ENCODE measurements at regions not wholly inside any gene's neighbourhood (a gene's known extent, or its start where the extent isn't known, plus 50 kb on each side); places are given as distances from the start of the nearest gene placed in this dataset.

DNA sequence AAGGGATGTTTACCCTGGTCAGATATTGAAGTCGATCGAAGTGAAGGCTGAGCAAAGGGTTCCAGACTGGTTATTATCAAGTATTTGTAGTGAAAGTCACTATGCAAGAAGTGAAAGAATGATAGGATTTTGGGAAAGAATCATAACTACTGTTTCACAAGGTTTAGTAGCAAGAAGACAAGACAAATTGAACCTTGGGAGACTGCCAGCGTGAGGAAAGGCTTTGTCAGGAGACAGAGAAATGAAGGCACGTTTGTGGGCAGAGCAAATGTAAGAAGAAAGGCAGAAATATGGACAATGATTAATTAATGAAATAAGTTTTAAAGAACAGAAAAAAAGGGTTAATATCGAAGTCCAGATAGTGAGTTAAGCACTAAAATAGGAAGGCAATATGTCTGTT lies 456.8 kb downstream of the TRIML1 start:
- Histone ChIP-seq H3K4me3 (no peak overlapping the region), H3K36me3 (no peaks in the 10 kb centered on the region), H3K4me1 (ENCODE audit: insufficient read depth) (no peaks in the 10 kb centered on the region), H3K9me3 (no peaks in the 10 kb centered on the region), H3K27me3 (no peaks in the 10 kb centered on the region), H3K27ac (no peak overlapping the region)
- TF ChIP-seq, protein P1, sequence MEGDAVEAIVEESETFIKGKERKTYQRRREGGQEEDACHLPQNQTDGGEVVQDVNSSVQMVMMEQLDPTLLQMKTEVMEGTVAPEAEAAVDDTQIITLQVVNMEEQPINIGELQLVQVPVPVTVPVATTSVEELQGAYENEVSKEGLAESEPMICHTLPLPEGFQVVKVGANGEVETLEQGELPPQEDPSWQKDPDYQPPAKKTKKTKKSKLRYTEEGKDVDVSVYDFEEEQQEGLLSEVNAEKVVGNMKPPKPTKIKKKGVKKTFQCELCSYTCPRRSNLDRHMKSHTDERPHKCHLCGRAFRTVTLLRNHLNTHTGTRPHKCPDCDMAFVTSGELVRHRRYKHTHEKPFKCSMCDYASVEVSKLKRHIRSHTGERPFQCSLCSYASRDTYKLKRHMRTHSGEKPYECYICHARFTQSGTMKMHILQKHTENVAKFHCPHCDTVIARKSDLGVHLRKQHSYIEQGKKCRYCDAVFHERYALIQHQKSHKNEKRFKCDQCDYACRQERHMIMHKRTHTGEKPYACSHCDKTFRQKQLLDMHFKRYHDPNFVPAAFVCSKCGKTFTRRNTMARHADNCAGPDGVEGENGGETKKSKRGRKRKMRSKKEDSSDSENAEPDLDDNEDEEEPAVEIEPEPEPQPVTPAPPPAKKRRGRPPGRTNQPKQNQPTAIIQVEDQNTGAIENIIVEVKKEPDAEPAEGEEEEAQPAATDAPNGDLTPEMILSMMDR (IDR thresholded peaks at IDR 0.05): no peak
- no peak for TF ChIP-seq POLR2A (IDR thresholded peaks at IDR 0.05)
- no peak for TF ChIP-seq EP300 (IDR thresholded peaks at IDR 0.05)
- intact Hi-C loops (cut with DNase I): loop anchor here in 1 of 4 donors (5.0 kb wide), 1 partner anchor 179 kb away; no protein-coding TSS in a partner anchor
- no peak for DNase-seq
- 31 to 49% (median 34%) methylated on average over 5 of the region's 5 CpGs for WGBS, 3 donors

DNA sequence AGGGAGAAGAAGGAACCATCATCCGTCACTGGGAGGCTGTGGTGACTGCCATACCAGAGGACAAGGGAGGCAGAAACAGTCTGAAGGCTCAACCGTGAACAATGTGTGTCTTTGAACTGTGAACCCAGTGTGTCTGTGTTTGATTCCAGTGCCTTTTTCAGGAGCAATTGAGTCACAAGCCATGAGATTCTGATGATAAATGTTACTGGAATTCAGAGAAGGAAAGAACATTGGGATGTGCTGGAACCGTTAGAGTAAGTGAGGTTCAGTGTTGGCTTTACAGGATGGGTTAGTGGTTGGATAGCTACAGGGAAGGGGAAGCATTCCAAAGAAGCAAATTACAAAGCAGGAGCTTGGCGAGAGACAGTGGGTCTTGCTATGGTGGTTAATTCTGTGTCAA lies 464.4 kb downstream of the TRIML1 start:
- no peaks in the 10 kb centered on the region for H3K36me3 ChIP-seq
- intact Hi-C loops (cut with DNase I): no loop called here
- H3K4me3 ChIP-seq: no peak overlapping the region
- no peaks in the 10 kb centered on the region for H3K4me1 ChIP-seq (ENCODE audit: insufficient read depth)
- no peak for DNase-seq
- 83 to 87% (median 85%) methylated on average over 4 of the region's 4 CpGs for WGBS, 3 donors
- TF ChIP-seq, protein P1 (IDR thresholded peaks at IDR 0.05): no peak
- TF ChIP-seq POLR2A (IDR thresholded peaks at IDR 0.05) (no peak), EP300 (IDR thresholded peaks at IDR 0.05) (no peak)
- no peaks in the 10 kb centered on the region for H3K9me3 ChIP-seq
- H3K27me3 ChIP-seq: no peaks in the 10 kb centered on the region
- no peak overlapping the region for H3K27ac ChIP-seq

DNA sequence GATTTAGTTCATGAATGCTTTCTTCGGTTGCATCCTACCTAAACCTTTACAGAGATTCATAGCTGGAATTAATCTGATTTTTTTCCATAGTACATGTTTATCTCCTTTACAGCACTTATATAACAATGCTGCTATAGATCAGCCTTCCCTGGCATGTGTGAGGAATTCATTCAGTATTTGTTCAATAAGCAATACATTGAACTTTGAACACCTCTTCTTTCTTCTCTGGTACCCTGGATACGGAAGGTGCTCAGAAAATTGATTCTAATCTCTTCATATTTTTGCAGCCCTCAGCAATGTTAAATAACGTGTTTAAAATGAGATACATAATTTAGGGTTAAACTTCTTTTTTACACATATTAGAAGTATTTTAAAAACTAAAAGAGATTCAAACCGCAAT lies 467.4 kb downstream of the TRIML1 start:
- Histone ChIP-seq H3K27me3 (no peaks in the 10 kb centered on the region), H3K9me3 (no peaks in the 10 kb centered on the region), H3K27ac (no peak overlapping the region), H3K36me3 (no peaks in the 10 kb centered on the region), H3K4me1 (ENCODE audit: insufficient read depth) (no peaks in the 10 kb centered on the region), H3K4me3 (no peak overlapping the region)
- TF ChIP-seq, protein P1 (IDR thresholded peaks at IDR 0.05): no peak
- no peak for TF ChIP-seq EP300 (IDR thresholded peaks at IDR 0.05)
- 73 to 86% (median 76%) methylated on average over 4 of the region's 4 CpGs for WGBS, 3 donors
- DNase-seq: no peak
- intact Hi-C loops (cut with DNase I): no loop called here

DNA sequence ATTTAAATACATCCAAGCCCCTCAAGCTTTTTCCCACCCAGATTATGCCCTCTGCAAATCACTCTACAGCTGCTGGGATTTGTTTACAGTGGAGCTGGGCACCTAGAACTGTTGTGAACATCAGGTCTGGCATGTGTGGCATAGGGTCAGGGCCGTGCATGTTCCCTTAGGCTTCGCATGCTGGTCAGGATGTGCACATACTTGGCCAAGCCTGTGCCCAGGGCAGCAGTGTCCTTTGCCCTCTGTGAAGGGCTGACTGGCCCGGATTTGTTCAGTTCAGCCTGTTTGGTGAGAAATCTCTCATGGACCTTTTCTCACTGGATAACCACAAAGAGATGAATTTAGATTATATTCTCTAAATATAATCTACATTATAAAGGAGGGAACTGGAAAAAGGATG lies 471.9 kb downstream of the TRIML1 start:
- no peak for DNase-seq
- WGBS, 3 donors: 76 to 83% (median 78%) methylated on average over 3 of the region's 3 CpGs
- intact Hi-C loops (cut with DNase I): no loop called here
- Histone ChIP-seq H3K4me1 (ENCODE audit: insufficient read depth) (no peaks in the 10 kb centered on the region), H3K4me3 (no peak overlapping the region), H3K9me3 (no peaks in the 10 kb centered on the region), H3K27ac (no peak overlapping the region), H3K36me3 (no peaks in the 10 kb centered on the region), H3K27me3 (no peaks in the 10 kb centered on the region)
- TF ChIP-seq, protein P1 (IDR thresholded peaks at IDR 0.05): no peak
- TF ChIP-seq EP300 (IDR thresholded peaks at IDR 0.05) (no peak), POLR2A (IDR thresholded peaks at IDR 0.05) (no peak)

DNA sequence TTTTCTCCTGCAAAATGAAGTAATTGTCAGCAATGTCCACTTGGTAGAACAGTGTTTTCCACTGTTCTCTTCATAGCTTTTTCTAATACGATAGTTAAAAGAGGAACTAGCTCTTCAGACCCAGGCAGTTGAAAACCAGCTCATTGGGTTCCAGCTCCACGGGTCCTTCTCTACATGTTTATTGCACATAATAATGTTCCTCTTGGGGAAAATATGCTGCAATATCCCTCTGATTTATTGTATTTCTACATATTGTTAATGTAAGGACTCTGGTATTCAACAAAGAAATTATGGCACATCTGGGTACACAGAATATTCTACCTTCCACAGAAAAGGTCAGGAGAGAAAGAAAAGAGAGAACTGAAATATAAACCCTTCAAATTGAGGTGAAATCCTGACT lies 473.4 kb downstream of the TRIML1 start:
- H3K9me3 ChIP-seq: no peaks in the 10 kb centered on the region
- TF ChIP-seq EP300 (IDR thresholded peaks at IDR 0.05) (no peak), POLR2A (IDR thresholded peaks at IDR 0.05) (no peak)
- TF ChIP-seq, protein P1 (IDR thresholded peaks at IDR 0.05): no peak
- no peak overlapping the region for H3K4me3 ChIP-seq
- H3K27ac ChIP-seq: no peak overlapping the region
- DNase-seq: no peak
- 70 to 75% (median 73%) methylated on average over 2 of the region's 2 CpGs for WGBS, 3 donors
- H3K27me3 ChIP-seq: no peaks in the 10 kb centered on the region
- no peaks in the 10 kb centered on the region for H3K4me1 ChIP-seq (ENCODE audit: insufficient read depth)
- no peaks in the 10 kb centered on the region for H3K36me3 ChIP-seq
- intact Hi-C loops (cut with DNase I): no loop called here
